NCI-H345 treated with DMSO at 0.1 percent for 48 hours (cell line): ENCODE measurements at regions not wholly inside any gene's neighbourhood (a gene's known extent, or its start where the extent isn't known, plus 50 kb on each side); places are given as distances from the start of the nearest gene placed in this dataset.

Experiments
- DNase-seq: peaks from one replicate; lab custom pipeline; 2025; ENCODE audit not compliant: unreplicated experiment; lab: John Stamatoyannopoulos, UW

GRCh38 chr1:190540366-190540765 lies 62.7 kb upstream of the BRINP3 start:
- no peak for DNase-seq

GRCh38 chr1:190551638-190552037 lies 74.0 kb upstream of the BRINP3 start:
- no peak for DNase-seq

GRCh38 chr1:190560161-190560681 lies 82.6 kb upstream of the BRINP3 start:
- no peak for DNase-seq

- no peak for DNase-seq
Measured at GRCh38 chr1:190563230-190563629, 85.6 kb upstream of the BRINP3 start.

GRCh38 chr1:190564117-190564516 lies 86.5 kb upstream of the BRINP3 start:
- DNase-seq, result no peak

GRCh38 chr1:190578017-190578416 lies 100.4 kb upstream of the BRINP3 start:
- DNase-seq, result no peak

- no peak for DNase-seq
Measured at GRCh38 chr1:190578526-190578925, 100.9 kb upstream of the BRINP3 start.

- no peak for DNase-seq
Measured at GRCh38 chr1:190579552-190580193, 102.0 kb upstream of the BRINP3 start.

GRCh38 chr1:190583862-190584261 lies 106.2 kb upstream of the BRINP3 start:
- DNase-seq, result no peak

GRCh38 chr1:190588424-190588823 lies 110.8 kb upstream of the BRINP3 start:
- no peak for DNase-seq

GRCh38 chr1:190595438-190595837 lies 117.8 kb upstream of the BRINP3 start:
- DNase-seq, result no peak

- no peak for DNase-seq
Measured at GRCh38 chr1:190597294-190597693, 119.6 kb upstream of the BRINP3 start.

- no peak for DNase-seq
Measured at GRCh38 chr1:190599670-190600069, 122.0 kb upstream of the BRINP3 start.

- no peak for DNase-seq
Measured at GRCh38 chr1:190602325-190602724, 124.7 kb upstream of the BRINP3 start.

- DNase-seq, result no peak
Measured at GRCh38 chr1:190608282-190608681, 130.6 kb upstream of the BRINP3 start.

- no peak for DNase-seq
Measured at GRCh38 chr1:190615818-190616217, 138.2 kb upstream of the BRINP3 start.

GRCh38 chr1:190616235-190616634 lies 138.6 kb upstream of the BRINP3 start:
- no peak for DNase-seq

GRCh38 chr1:190619724-190620123 lies 142.1 kb upstream of the BRINP3 start:
- no peak for DNase-seq

- no peak for DNase-seq
Measured at GRCh38 chr1:190633488-190633887, 155.8 kb upstream of the BRINP3 start.

GRCh38 chr1:190634134-190634533 lies 156.5 kb upstream of the BRINP3 start:
- no peak for DNase-seq

- DNase-seq, result no peak
Measured at GRCh38 chr1:190649553-190649952, 171.9 kb upstream of the BRINP3 start.

- DNase-seq, result no peak
Measured at GRCh38 chr1:190658907-190659306, 181.2 kb upstream of the BRINP3 start.

GRCh38 chr1:190663962-190664361 lies 186.3 kb upstream of the BRINP3 start:
- no peak for DNase-seq
